ELR (cell line): ENCODE measurements at regions not wholly inside any gene's neighbourhood (a gene's known extent, or its start where the extent isn't known, plus 50 kb on each side); places are given as distances from the start of the nearest gene placed in this dataset.
"Not testable (repeated sequence)": the region's sequence is repeated elsewhere in the genome, so short reads cannot be mapped to it uniquely, and the experiment has no call there.

Experiments
- DNase-seq: peaks from one replicate; pipeline ENCODE4 v3.0.0-alpha.2; 2015; ENCODE audit warnings: low read depth

DNA sequence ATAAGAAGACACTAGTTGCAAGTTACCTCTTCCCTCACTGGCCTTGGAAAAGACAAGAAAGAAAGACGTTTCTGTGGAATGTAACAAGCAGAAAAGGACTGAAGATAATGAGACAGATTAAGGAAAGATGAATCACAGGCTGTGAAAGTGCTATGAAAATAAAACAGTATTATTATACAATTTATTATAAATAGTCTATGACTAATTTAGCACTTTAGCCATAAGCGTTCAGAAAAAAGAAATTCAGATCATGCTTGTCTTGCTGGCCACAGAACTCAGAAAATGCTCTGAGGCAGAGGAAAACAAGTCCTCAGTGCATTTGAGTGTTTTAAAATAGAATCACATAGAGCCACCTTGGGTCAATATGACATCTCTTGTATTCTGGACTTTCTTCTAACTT lies 174.8 kb upstream of the NBPF9 start:
- DNase-seq: not testable (repeated sequence)

DNA sequence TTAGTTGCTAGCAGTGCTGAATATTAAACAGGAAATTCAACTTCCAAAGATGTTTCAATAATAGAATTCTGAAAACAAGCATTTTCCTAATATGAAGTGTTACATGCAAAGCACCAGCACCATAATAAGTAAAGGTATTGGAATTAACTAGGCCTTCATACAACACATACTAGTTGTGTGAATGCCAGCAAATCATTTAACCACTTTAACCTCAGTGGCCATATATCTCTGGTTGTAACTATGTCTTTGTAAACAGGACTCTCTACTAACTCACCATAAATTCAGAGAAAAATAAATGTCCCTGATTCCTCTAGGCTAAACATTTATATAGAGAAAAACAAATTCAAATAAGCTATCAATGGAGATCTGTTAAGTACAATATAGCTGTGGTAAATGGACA lies 175.7 kb upstream of the NBPF9 start:
- DNase-seq: not testable (repeated sequence)

DNA sequence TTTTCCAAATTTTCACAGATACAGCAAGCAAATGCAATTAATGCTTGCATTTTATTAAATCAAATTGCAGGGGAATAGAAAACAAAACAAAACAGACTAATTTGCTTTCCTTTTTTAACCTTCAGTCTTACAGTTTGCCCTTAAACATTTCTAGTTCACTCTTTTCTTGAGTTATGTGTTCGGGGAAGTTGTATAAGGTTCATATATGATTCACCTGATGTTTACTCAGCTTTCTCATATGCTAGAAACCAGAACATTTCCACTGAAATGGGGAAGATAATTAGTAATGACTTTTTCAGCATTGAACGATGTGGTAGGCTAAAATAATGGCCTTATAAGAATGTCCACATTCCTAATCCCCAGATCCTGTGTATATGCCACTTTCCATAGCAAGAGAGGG lies 176.2 kb upstream of the NBPF9 start:
- DNase-seq: not testable (repeated sequence)

DNA sequence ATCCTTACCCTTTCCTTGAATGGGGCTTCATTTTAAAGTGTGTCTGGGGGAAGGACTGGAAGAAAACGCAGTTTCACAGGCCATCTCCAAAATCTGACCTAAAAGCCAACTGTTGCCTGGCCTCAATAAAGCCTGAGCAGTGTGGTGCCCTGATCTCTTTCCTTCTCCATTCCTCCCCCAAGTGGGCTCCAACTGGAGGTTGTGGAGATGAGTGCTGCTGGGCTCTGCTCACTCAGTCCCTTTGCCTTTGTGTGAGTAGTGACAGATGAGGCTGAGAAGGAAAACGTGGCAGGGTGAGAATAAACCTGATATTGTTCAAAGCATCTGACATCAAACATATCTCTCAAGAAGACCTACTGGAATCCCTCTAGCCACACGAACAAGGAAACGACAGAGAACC lies 181.4 kb upstream of the NBPF9 start:
- not testable (repeated sequence) for DNase-seq

DNA sequence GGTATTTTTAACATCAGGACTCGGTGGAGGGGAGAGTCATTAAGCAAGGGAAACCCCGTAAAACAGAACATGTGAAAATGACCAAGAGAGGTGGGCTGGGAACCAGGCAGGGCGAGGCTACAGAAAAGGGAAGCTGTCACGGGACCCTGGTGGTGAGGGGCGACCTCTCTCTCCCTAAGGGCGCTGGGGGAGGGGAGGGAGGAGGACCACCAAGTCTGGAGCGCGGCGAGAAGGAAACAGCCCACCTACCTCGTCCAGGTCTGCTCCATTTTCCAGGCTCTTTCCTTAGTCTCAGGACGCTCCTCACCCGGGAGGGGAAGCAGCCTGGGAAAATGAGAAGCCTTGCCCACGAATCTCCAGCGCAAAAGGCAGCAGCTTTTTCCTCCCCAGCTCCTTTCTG lies 181.9 kb upstream of the NBPF9 start:
- not testable (repeated sequence) for DNase-seq

DNA sequence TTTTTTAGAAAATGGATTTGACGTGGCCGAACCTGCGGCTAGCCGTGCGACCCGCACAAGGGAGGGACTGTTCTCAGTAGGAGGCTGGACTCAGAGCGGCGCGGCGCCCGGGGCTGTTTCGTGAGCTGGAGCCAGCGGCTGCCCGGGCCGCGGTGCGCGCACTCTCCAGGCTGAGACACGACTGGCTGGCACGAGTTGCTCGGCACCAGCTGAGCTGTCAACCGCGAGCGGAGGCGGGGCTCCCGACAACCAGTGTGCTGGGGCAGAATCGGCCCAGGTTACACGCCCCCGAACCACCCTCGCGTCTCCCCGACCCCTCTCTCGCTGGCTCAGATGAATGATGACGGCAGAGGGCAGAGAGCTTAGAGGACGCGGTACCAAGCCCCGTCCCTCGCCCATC lies 182.3 kb upstream of the NBPF9 start:
- not testable (repeated sequence) for DNase-seq

DNA sequence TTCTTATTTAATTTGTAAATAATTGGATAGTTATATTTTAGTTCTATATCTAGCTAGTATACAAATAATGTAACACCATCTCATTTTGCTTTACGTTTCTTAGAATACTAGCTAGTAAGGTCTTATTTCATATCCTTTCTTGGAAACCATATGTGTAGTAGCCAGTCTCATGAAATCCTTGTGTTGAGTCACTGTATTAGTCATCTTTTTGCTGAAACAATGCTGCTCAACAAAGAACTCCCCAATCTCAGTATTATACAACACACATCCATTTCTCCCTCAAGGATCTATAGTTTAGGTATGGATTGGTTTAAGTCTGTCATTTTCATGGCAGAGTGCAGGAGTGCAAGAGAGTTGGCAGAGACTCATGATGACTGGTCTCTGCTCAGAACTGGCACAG lies 185.2 kb upstream of the NBPF9 start:
- not testable (repeated sequence) for DNase-seq

DNA sequence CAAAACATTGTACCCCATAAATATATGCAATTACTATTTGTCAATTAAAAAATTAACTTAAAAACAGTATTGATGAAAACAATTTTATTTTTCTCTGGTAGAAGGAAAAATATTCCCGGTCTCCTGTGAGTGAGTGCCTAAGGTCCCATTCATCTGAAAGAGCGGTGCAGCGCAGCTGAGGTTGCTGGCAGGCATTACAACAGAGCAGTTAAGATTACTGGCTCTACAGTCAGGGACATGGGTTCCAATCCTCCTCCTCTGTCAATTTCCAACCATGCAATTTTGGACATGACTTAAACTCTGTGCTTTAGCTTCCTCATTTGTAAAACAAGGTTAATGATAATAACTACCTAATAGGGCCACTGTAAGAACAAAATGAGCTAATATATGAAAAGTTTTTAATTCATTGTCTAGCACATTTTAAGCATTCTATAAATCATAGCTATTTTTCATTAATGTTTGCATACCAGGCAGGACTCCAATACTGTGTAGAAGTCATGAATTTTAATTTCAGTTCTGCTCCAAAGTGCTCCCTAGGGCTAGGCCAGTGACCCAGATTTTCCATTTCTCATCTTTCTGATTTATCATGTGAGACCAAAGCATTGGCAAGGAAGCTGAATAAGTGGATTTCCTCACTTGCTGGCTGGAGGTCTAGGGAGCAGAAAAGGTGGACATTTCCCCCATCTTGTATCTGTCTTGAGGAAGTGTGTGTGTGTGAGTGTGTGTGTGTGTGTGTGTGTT lies 174.2 kb upstream of the NBPF19 start:
- DNase-seq: not testable (repeated sequence)

DNA sequence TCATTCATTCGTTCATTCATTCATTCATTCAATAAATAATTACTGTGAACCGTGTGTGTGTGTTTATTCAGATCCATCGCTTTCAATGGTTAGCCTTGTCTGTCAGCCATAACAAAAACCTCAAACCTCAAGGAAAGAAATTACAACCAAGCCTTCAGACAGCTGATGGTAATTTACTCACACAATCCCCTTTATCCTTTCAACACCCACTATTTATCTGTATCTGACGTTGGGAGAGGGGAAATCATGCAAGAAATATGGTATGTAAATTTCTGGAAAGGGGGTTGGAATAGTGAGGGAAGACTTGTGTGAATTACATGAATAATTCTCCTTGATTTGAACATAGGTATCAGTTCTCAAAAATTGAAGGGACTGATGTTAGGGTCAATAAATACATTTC lies 173.6 kb upstream of the NBPF19 start:
- DNase-seq: not testable (repeated sequence)

DNA sequence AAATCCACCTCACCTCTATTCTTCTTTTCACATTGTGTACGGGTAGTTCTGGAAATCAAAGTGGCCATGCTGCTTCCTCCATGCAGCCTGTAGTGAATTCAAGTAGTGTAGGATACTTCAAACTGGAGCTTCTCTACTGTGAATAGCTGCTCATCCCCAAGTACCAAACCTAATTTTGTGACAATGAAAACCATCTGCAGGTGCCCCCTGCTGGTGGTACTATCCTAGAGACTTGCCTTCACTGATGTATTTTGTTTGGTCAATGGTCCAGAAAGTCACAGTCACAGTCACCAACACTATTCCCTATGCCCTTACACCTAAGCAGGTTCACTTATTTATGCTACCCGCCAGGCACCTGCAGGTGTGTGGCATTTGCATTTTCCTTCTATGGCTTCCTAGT lies 170.0 kb upstream of the NBPF19 start:
- DNase-seq: not testable (repeated sequence)

DNA sequence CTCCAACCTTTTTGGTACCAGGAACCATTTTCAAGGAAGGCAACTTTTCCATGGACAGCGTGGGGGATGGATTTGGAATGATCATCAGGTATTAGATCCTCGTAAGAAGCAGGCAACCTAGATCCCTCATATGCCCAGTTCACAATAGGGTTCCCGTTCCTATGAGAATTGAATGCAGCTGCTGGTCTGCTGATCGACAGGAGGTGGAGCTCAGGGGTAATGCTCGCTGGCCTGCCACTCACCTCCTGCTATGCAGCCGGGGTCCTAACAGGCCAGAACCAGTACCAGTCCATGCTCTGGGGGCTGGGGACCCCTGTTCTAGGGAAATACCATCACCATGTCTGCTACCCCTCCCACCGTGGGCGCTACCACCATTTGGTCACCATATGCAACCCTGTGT lies 167.2 kb upstream of the NBPF19 start:
- DNase-seq: not testable (repeated sequence)

DNA sequence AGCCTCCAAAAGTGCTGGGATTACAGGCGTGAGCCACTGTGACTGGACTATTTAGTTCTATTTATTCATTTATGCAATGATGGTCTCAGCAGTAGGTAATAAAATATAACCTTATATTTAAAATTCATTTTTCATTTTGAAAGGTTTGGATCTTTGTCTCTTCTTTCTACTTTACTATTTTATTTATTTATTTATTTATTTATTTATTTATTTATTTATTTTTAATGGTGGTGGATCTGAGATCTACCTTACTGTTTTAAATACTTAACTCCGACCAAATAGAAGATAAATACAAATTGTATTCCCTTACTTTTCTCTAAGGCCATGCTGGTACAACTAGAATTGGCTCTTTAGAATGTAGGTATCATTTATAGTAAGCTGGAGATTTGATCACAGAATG lies 159.9 kb upstream of the NBPF19 start:
- not testable (repeated sequence) for DNase-seq

DNA sequence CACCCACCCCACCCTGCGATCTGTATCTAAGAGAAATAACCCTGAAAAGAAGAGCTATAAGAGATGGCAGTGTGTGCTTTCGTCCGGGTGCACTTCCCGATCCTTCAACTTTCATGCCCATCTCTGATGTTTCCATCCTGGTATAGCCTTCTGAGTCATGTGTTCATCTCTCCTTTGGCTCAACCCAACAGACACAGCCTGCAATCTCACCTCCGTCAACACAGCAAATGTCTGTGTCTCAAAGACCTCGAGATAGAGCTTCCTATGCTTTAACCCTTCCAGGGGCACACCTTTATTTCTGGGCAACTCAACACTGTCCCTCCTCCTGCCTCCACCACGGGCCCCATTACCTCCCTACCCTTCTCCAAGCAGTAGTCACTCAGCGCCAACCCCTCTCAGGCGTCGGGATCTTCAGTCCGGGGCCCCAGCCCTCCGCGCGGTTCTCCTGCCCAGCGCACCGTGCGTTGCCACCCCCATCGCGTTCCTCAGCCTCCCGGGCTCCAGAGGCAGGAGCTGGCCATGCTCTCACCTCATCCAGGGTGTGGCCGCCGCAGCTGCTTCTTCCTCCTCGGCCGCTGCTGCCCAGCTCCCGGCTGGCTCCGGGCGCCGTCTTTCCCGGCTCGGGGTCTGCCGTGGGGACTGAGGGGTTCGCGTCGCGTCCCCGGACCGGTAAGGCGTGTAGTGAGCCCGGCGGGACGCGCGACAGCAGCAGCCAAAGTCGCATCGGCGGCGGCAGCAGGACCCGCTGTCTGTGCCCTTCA lies 153.7 kb upstream of the NBPF19 start:
- not testable (repeated sequence) for DNase-seq

DNA sequence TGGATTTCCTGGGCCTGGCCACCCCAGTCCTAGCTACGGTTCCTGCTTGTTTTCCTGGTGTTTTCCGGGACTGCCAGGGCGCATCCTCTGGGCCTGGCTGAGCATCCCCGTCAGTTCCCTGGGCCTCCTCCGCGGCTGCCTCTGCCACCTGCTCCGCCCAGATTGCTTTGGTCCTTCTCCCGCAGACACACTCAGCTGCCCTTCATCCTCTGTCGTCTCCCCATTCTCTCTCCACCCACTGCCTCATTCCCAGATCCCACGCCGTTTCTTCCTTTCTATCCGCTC lies 153.2 kb upstream of the NBPF19 start:
- DNase-seq: not testable (repeated sequence)

DNA sequence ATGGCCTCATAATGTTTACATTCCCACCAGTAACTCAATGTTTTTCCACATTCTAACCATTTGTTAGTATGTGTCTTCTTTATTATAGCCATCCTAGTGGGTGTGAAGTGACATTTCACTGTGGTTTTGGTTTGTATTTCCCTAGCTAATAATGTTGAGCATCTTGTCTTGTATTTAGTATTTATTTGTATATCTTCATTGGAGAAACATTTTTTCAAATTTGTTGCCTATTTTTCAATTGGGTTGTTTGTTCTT lies 144.8 kb upstream of the NBPF19 start:
- not testable (repeated sequence) for DNase-seq

DNA sequence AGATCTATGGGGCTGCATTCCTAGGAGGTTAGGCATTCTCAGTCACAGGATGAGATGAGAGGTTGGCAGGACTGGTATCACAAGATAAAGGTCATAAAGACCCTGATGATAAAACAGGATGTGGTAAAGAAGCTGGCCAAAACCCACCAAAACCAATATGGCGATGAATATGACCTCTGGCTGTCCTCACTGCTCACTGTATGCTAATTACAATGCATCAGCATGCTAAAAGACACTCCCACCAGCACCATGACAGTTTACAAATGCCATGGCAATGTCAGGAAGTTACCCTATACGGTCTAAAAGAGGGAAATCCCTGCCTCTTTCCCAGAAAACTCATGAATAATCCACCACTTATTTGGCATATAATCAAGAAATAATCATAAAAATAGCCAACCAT lies 138.8 kb upstream of the NBPF19 start:
- DNase-seq: not testable (repeated sequence)

DNA sequence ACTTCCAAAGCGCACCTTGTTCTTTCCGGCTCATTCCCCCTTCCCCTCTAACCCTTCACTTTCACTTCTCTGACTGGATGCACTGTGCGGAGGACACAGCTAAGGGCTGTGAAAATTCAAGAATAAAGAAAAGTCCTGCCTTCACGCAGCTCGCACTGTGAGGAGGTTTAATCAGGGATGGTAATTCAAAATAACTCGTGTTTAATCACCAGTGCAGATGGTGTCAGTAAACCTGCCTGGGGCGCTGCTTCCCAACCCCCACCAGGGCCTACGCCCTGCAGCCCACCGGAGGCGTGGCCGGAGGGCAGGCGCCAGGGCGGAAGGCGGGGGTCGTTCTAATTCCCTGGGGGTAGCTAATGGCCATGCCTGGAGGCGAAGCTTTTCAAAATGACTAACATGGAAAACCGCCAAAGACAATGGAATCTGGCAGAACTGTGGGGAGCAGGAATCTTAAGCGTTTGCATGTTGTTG lies 136.6 kb upstream of the NBPF19 start:
- not testable (repeated sequence) for DNase-seq

DNA sequence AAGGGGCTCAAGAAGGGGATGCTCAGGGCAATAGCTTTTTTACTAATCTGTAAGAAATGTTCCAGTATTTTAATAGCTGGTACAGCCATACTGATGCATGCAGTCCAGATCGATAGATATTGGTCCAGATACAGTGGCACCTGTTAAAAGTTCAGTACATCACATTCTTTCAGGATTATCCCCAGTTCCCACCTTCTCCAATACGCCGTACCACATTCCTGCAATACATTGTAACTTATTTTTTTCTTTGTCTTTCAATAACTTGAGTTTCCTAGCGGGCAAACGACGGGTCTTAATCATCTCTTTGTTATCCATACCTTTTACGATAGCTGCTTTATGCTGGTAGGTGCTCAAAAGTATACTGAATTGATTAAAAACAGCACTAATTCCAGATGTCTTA lies 136.1 kb upstream of the NBPF19 start:
- DNase-seq: not testable (repeated sequence)

DNA sequence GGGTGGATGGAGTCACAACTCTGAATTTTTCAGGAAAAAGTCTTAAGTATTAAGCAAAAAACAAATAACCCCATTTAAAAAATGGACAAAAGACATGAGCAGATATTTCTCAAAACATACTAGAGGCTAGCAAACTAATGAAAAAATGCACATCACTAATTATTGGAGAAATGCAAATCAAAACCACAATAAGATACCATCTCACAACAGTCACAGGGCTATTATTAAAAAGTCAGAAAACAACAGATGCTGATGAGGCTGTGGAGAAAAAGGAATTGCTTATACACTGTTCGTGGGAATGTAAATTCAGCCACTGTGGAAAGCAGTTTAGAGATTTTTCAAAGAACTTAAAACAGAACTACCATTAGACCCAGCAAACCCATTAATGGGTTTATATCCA lies 125.4 kb upstream of the NBPF19 start:
- not testable (repeated sequence) for DNase-seq

DNA sequence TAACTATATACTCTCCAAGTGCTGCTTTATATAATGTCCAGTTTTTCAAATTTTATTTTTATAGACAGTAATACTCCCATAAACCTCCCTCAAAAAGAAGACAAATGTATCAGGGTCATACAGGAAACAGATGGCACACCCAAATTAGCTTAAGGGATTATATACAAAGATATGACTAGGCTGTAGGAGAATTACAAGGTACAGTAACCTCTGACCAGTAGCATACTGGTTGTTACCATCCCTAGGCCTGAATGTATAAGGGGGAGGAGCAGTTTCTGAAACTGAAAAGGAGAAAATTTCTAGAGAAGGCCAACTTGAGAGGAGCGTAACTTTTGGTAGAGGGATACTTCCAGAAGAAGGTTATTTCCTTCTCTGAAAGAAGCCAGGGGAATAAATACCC lies 122.6 kb upstream of the NBPF19 start:
- DNase-seq: not testable (repeated sequence)

DNA sequence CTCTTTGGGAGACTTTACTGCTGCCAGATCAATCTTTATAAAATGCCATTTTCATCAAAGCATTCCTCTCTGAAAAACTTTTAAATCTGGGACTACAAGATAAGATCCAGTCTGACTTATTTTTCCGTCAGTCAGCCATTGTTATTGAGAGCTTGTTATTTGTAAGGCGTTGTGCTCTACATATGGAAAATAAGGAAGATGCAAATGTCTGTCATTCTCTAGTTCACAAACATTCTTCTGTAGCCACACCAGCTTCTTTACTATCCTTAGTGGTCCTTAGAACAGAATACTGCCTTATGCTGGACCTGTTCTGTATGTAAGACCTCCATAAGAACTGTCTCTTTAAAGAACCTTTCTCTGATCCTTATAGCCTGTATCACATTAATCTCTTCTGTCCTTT lies 120.3 kb upstream of the NBPF19 start:
- not testable (repeated sequence) for DNase-seq

DNA sequence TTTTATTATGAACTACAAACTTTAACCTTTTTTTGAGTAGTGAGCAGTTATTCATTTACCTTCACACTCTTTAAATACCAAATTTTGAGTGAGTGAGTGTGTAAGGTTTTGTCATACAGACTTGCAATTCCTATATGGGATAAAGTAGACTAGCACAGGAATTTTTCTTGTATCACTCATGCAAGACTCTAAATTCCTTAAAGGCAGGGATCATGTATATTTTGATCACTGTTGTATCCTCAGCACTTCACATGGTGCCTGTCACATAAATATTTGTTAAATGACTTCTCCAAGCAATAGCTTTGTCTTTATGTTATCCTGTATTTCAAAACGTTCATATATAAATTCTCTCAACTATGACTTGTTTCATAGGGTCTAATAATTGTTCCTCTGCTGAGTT lies 119.1 kb upstream of the NBPF19 start:
- DNase-seq: not testable (repeated sequence)

DNA sequence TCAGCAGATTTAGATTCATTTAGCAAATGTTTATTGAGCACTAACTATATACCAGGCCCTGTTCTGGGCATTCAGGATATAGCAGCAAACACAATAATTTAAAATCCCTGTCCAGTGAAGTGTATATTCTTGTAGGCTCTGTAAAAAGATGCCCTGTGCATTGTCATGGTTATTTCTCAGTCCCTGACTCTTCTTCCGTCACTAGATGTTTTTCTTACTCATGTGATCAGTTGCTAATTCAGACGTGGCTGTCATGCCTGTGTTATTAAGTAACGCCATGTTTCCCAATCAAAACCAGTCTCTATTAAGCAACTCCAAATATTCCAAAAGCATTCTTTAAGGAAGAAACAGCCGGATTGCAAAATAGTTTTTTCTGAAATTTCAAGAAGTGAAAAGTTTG lies 118.7 kb upstream of the NBPF19 start:
- not testable (repeated sequence) for DNase-seq

DNA sequence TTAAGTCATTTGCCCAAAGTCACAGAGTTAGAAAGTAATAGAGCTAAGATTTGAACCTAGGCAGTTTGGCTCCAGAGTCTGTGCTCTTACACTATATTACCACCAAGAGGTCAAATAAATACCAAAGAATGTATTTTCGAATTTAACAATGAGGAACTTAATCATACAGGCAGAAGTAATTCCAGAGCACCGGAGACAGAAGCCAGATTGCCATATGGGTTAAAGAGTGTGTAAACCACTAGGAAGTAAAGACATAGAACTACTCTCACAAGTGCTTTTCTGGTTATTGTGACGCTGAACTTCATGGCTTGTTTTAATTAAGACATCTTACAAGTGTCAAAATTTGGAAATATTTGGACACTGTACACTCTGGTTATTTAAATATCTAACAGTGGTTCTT lies 114.5 kb upstream of the NBPF19 start:
- DNase-seq: not testable (repeated sequence)
